ENCODE measurements at regions not wholly inside any gene's neighbourhood (a gene's known extent, or its start where the extent isn't known, plus 50 kb on each side); places are given as distances from the start of the nearest gene placed in this dataset.

- no peak for DNase-seq (ENCODE audit: low spot score)
- ChIA-PET CTCF (no interaction called here), POLR2A (ENCODE audit: low non-redundant PET) (no interaction called here)
- no peak overlapping the region for H3K27ac ChIP-seq
- no peak for TF ChIP-seq CTCF (conservative IDR thresholded peaks at IDR 0.05; ENCODE audit: low read depth)
Measured at GRCh38 chr2:236820763-236821344, 251.2 kb downstream of the ACKR3 start.

GRCh38 chr2:236823041-236823629 lies 253.5 kb downstream of the ACKR3 start:
- no peak for TF ChIP-seq CTCF (conservative IDR thresholded peaks at IDR 0.05; ENCODE audit: low read depth)
- ChIA-PET CTCF (no interaction called here), POLR2A (ENCODE audit: low non-redundant PET) (no interaction called here)
- DNase-seq (ENCODE audit: low spot score) = no peak
- no peak overlapping the region for H3K27ac ChIP-seq

GRCh38 chr2:236823963-236824362 lies 254.3 kb downstream of the ACKR3 start:
- H3K27ac ChIP-seq = no peak overlapping the region
- POLR2A ChIA-PET (ENCODE audit: low non-redundant PET) = no interaction called here
- no peak for TF ChIP-seq CTCF (conservative IDR thresholded peaks at IDR 0.05; ENCODE audit: low read depth)
- no peak for DNase-seq (ENCODE audit: low spot score)
- CTCF ChIA-PET = no interaction called here

GRCh38 chr2:236824836-236825235 lies 255.2 kb downstream of the ACKR3 start:
- H3K27ac ChIP-seq = no peak overlapping the region
- DNase-seq (ENCODE audit: low spot score) = no peak
- TF ChIP-seq CTCF (conservative IDR thresholded peaks at IDR 0.05; ENCODE audit: low read depth) = no peak
- ChIA-PET CTCF (no interaction called here), POLR2A (ENCODE audit: low non-redundant PET) (no interaction called here)

GRCh38 chr2:236825989-236826510 lies 256.4 kb downstream of the ACKR3 start:
- no peak overlapping the region for H3K27ac ChIP-seq
- DNase-seq (ENCODE audit: low spot score) = no peak
- TF ChIP-seq CTCF (conservative IDR thresholded peaks at IDR 0.05; ENCODE audit: low read depth) = no peak
- CTCF ChIA-PET = no interaction called here
- POLR2A ChIA-PET (ENCODE audit: low non-redundant PET) = interaction anchor here (0.5 kb wide), 1 partner anchor 431 kb away, joined by 5 read pairs; no protein-coding TSS in a partner anchor

- POLR2A ChIA-PET (ENCODE audit: low non-redundant PET) = no interaction called here
- no peak for DNase-seq (ENCODE audit: low spot score)
- CTCF ChIA-PET = no interaction called here
- no peak overlapping the region for H3K27ac ChIP-seq
- TF ChIP-seq CTCF (conservative IDR thresholded peaks at IDR 0.05; ENCODE audit: low read depth) = no peak
Measured at GRCh38 chr2:236826606-236827156, 257.1 kb downstream of the ACKR3 start.
